Skeletal muscle satellite cell (primary cell): ENCODE measurements at regions not wholly inside any gene's neighbourhood (a gene's known extent, or its start where the extent isn't known, plus 50 kb on each side); places are given as distances from the start of the nearest gene placed in this dataset.

Experiments
- H3K27me3 ChIP-seq: 2 replicates; pipeline ENCODE4 v1.7.0; 2013; ENCODE audit warnings: low read length; ENCODE audit not compliant: control insufficient read depth, insufficient read depth
- H3K36me3 ChIP-seq: 2 replicates; pipeline ENCODE4 v1.7.0; 2013; ENCODE audit warnings: mild to moderate bottlenecking, control low read depth, low read length; ENCODE audit not compliant: insufficient read depth
- H3K4me1 ChIP-seq: 2 replicates; pipeline ENCODE4 v1.7.0; 2013; ENCODE audit warnings: low read length; ENCODE audit not compliant: control insufficient read depth, insufficient read depth
- H3K4me2 ChIP-seq: 2 replicates; pipeline ENCODE4 v1.7.0; 2013; ENCODE audit warnings: mild to moderate bottlenecking, low read length
- H3K4me3 ChIP-seq: 2 replicates; pipeline ENCODE4 v1.7.0; 2013; ENCODE audit warnings: low read length
- H3K9ac ChIP-seq: 2 replicates; pipeline ENCODE4 v1.7.0; 2013; ENCODE audit warnings: mild to moderate bottlenecking, low read depth, low read length, moderate library complexity
- H3K9me3 ChIP-seq: replicated peaks from 2 replicates; pipeline ENCODE4 v1.7.0; 2013; ENCODE audit warnings: mild to moderate bottlenecking, control low read depth, low read length

- no peaks in the 10 kb centered on the region for H3K36me3 ChIP-seq
- H3K4me2 ChIP-seq = no peak overlapping the region
- H3K4me1 ChIP-seq = no peaks in the 10 kb centered on the region
- H3K9me3 ChIP-seq = no peaks in the 10 kb centered on the region
- H3K4me3 ChIP-seq = no peak overlapping the region
- H3K27me3 ChIP-seq = peaks cover 22% of the 10 kb centered on the region
- no peak overlapping the region for H3K9ac ChIP-seq
Measured at GRCh38 chr11:129591527-129591926, 215.9 kb downstream of the BARX2 start.

DNA sequence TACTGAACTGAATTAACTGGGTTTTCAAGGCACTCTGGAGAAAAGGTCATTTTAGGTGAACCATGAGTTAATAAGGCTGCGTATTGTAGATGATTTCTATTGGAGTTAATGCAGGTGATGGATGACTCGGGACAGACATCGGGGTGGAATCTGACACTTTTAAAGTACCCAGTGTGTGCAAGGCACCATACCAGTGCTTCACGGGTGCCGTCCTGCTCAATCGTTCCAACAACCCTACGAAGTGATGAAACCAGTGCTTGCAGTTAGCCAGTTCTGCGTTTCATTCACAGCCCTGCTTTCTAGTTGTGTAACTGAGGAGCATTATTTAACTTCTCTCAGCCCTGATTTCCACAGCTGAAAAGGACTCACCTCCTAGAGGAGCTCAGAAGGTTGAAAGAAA is 216.5 kb downstream of the BARX2 start:
- no peak overlapping the region for H3K4me3 ChIP-seq
- H3K9me3 ChIP-seq = no peaks in the 10 kb centered on the region
- H3K4me2 ChIP-seq = no peak overlapping the region
- no peaks in the 10 kb centered on the region for H3K36me3 ChIP-seq
- H3K9ac ChIP-seq = no peak overlapping the region
- H3K4me1 ChIP-seq = no peaks in the 10 kb centered on the region
- H3K27me3 ChIP-seq = peaks cover 22% of the 10 kb centered on the region

GRCh38 chr11:129593098-129593497 is 217.4 kb downstream of the BARX2 start:
- no peak overlapping the region for H3K4me2 ChIP-seq
- H3K36me3 ChIP-seq = no peaks in the 10 kb centered on the region
- H3K27me3 ChIP-seq = peaks cover 18% of the 10 kb centered on the region
- no peaks in the 10 kb centered on the region for H3K4me1 ChIP-seq
- H3K9ac ChIP-seq = no peak overlapping the region
- no peaks in the 10 kb centered on the region for H3K9me3 ChIP-seq
- H3K4me3 ChIP-seq = no peak overlapping the region

- no peaks in the 10 kb centered on the region for H3K9me3 ChIP-seq
- H3K4me1 ChIP-seq = no peaks in the 10 kb centered on the region
- H3K9ac ChIP-seq = no peak overlapping the region
Measured at GRCh38 chr11:129595038-129595962, 219.7 kb downstream of the BARX2 start.

DNA sequence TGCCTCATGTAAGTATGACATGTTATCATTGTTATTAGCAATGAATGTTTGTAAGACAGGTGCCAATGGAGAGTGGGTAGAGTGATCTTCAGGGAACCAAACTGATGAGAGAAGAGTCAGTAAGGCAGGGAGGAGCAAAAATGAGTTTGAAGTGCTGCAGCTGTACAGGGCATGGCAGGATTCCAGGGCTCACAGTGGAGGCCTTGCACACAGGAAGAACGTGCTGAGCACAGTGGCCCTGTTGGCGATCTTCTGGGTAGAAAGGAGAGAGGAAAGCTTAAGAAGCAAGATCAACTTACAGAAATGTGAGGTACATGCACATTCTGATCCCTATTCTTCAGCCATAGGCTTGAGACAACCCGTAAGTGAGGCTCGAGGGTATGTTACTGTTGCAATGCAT is 219.3 kb upstream of the TMEM45B start:
- Histone ChIP-seq H3K4me1 (no peaks in the 10 kb centered on the region), H3K36me3 (no peaks in the 10 kb centered on the region), H3K4me3 (no peak overlapping the region), H3K9ac (no peak overlapping the region), H3K27me3 (peaks cover 13% of the 10 kb centered on the region), H3K4me2 (no peak overlapping the region), H3K9me3 (no peaks in the 10 kb centered on the region)

More at GRCh38 chr11:129595038-129595962, 219.7 kb downstream of the BARX2 start:
- Histone ChIP-seq H3K36me3 (no peaks in the 10 kb centered on the region), H3K27me3 (peaks cover 13% of the 10 kb centered on the region), H3K4me3 (no peak overlapping the region), H3K4me2 (no peak overlapping the region)

DNA sequence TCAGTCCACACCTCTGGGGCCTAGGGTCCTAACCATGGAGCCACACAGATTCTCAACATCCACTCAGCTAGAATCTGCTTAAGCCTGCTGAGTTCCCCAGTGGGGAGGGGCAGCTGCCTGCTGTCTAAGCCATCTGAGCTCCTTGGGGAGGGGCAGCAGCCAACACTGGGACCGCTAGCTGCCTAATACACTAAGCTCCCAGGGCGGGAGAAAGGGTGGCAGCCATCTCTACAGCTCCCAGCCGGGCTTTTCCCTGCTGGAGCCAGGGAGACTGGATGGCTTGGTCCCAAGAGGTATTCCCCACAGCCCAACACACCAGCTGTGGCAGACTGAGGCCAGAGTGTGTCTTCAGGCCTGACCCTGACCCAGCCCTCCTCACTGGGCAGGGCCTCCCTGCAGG is 217.3 kb upstream of the TMEM45B start:
- no peak overlapping the region for H3K9ac ChIP-seq
- no peak overlapping the region for H3K4me3 ChIP-seq
- H3K9me3 ChIP-seq = no peaks in the 10 kb centered on the region
- no peak overlapping the region for H3K4me2 ChIP-seq
- H3K27me3 ChIP-seq = peaks cover 7% of the 10 kb centered on the region
- no peaks in the 10 kb centered on the region for H3K4me1 ChIP-seq
- no peaks in the 10 kb centered on the region for H3K36me3 ChIP-seq

- H3K9ac ChIP-seq = no peak overlapping the region
- no peak overlapping the region for H3K4me3 ChIP-seq
- H3K4me1 ChIP-seq = no peaks in the 10 kb centered on the region
- H3K36me3 ChIP-seq = no peaks in the 10 kb centered on the region
- no peaks in the 10 kb centered on the region for H3K9me3 ChIP-seq
- peaks cover 13% of the 10 kb centered on the region for H3K27me3 ChIP-seq
- H3K4me2 ChIP-seq = no peak overlapping the region
Measured at GRCh38 chr11:129605815-129606214, 209.8 kb upstream of the TMEM45B start.

GRCh38 chr11:129608711-129609110 is 206.9 kb upstream of the TMEM45B start:
- no peak overlapping the region for H3K9ac ChIP-seq
- no peak overlapping the region for H3K4me3 ChIP-seq
- peaks cover 26% of the 10 kb centered on the region for H3K27me3 ChIP-seq
- no peaks in the 10 kb centered on the region for H3K9me3 ChIP-seq
- H3K4me1 ChIP-seq = no peaks in the 10 kb centered on the region
- H3K36me3 ChIP-seq = no peaks in the 10 kb centered on the region
- no peak overlapping the region for H3K4me2 ChIP-seq

GRCh38 chr11:129610125-129610524 is 205.5 kb upstream of the TMEM45B start:
- Histone ChIP-seq H3K4me1 (no peaks in the 10 kb centered on the region), H3K9me3 (no peaks in the 10 kb centered on the region), H3K36me3 (no peaks in the 10 kb centered on the region), H3K4me3 (no peak overlapping the region), H3K4me2 (no peak overlapping the region), H3K27me3 (peaks cover 31% of the 10 kb centered on the region), H3K9ac (no peak overlapping the region)

GRCh38 chr11:129610545-129610944 is 205.1 kb upstream of the TMEM45B start:
- no peak overlapping the region for H3K4me3 ChIP-seq
- peaks cover 33% of the 10 kb centered on the region for H3K27me3 ChIP-seq
- no peaks in the 10 kb centered on the region for H3K9me3 ChIP-seq
- no peak overlapping the region for H3K9ac ChIP-seq
- no peaks in the 10 kb centered on the region for H3K4me1 ChIP-seq
- no peaks in the 10 kb centered on the region for H3K36me3 ChIP-seq
- no peak overlapping the region for H3K4me2 ChIP-seq

- no peak overlapping the region for H3K9ac ChIP-seq
- H3K4me3 ChIP-seq = no peak overlapping the region
- peaks cover 35% of the 10 kb centered on the region for H3K27me3 ChIP-seq
- no peaks in the 10 kb centered on the region for H3K9me3 ChIP-seq
- H3K4me1 ChIP-seq = no peaks in the 10 kb centered on the region
- H3K4me2 ChIP-seq = no peak overlapping the region
- H3K36me3 ChIP-seq = no peaks in the 10 kb centered on the region
Measured at GRCh38 chr11:129611661-129612446, 203.8 kb upstream of the TMEM45B start.
